ENCODE measurements at regions not wholly inside any gene's neighbourhood (a gene's known extent, or its start where the extent isn't known, plus 50 kb on each side); places are given as distances from the start of the nearest gene placed in this dataset.

- H3K9me3 ChIP-seq, result no peaks in the 10 kb centered on the region
- H3K4me3 ChIP-seq, result no peak overlapping the region
- intact Hi-C loops (cut with DNase I), result no loop called here
- no peak overlapping the region for H3K27ac ChIP-seq
- ATAC-seq (no peak), DNase-seq (no peak)
- H3K4me1 ChIP-seq, result no peaks in the 10 kb centered on the region
- no peaks in the 10 kb centered on the region for H3K27me3 ChIP-seq
- TF ChIP-seq CTCF (IDR thresholded peaks at IDR 0.05), result no peak
- no peaks in the 10 kb centered on the region for H3K36me3 ChIP-seq
Observed at GRCh38 chrX:53817548-53817947, 131.0 kb upstream of the HUWE1 start.

- DNase-seq (no peak), ATAC-seq (no peak)
- H3K27ac ChIP-seq, result no peak overlapping the region
- H3K27me3 ChIP-seq, result no peaks in the 10 kb centered on the region
- H3K36me3 ChIP-seq, result no peaks in the 10 kb centered on the region
- no peaks in the 10 kb centered on the region for H3K9me3 ChIP-seq
- H3K4me3 ChIP-seq, result no peak overlapping the region
- TF ChIP-seq CTCF (IDR thresholded peaks at IDR 0.05), result no peak
- no peaks in the 10 kb centered on the region for H3K4me1 ChIP-seq
- intact Hi-C loops (cut with DNase I), result no loop called here
Observed at GRCh38 chrX:53813670-53814440, 127.3 kb upstream of the HUWE1 start.

GRCh38 chrX:53798281-53798680 lies 111.8 kb upstream of the HUWE1 start:
- Histone ChIP-seq H3K27me3 (no peaks in the 10 kb centered on the region), H3K4me1 (no peaks in the 10 kb centered on the region), H3K27ac (no peak overlapping the region), H3K36me3 (no peaks in the 10 kb centered on the region), H3K4me3 (no peak overlapping the region), H3K9me3 (no peaks in the 10 kb centered on the region)
- no peak for TF ChIP-seq CTCF (IDR thresholded peaks at IDR 0.05)
- no peak for DNase-seq
- intact Hi-C loops (cut with DNase I), result no loop called here
- ATAC-seq, result no peak

GRCh38 chrX:53795576-53795975 lies 109.1 kb upstream of the HUWE1 start:
- H3K27ac ChIP-seq, result no peak overlapping the region
- DNase-seq (no peak), ATAC-seq (no peak)
- no peaks in the 10 kb centered on the region for H3K9me3 ChIP-seq
- H3K4me3 ChIP-seq, result no peak overlapping the region
- H3K27me3 ChIP-seq, result no peaks in the 10 kb centered on the region
- H3K36me3 ChIP-seq, result no peaks in the 10 kb centered on the region
- intact Hi-C loops (cut with DNase I), result no loop called here
- TF ChIP-seq CTCF (IDR thresholded peaks at IDR 0.05), result no peak
- no peaks in the 10 kb centered on the region for H3K4me1 ChIP-seq

GRCh38 chrX:53794181-53794580 lies 107.7 kb upstream of the HUWE1 start:
- Histone ChIP-seq H3K4me3 (no peak overlapping the region), H3K9me3 (no peaks in the 10 kb centered on the region), H3K36me3 (no peaks in the 10 kb centered on the region), H3K4me1 (no peaks in the 10 kb centered on the region), H3K27ac (no peak overlapping the region), H3K27me3 (no peaks in the 10 kb centered on the region)
- no peak for ATAC-seq
- intact Hi-C loops (cut with DNase I), result no loop called here
- TF ChIP-seq CTCF (IDR thresholded peaks at IDR 0.05), result no peak
- DNase-seq, result no peak

- TF ChIP-seq CTCF (IDR thresholded peaks at IDR 0.05), result no peak
- Histone ChIP-seq H3K36me3 (no peaks in the 10 kb centered on the region), H3K27ac (no peak overlapping the region), H3K27me3 (no peaks in the 10 kb centered on the region), H3K4me1 (no peaks in the 10 kb centered on the region), H3K4me3 (no peak overlapping the region), H3K9me3 (no peaks in the 10 kb centered on the region)
- intact Hi-C loops (cut with DNase I), result no loop called here
- no peak for DNase-seq
- no peak for ATAC-seq
Observed at GRCh38 chrX:53768865-53769264, 82.3 kb upstream of the HUWE1 start.
